GM18870 (cell line): ENCODE measurements at regions not wholly inside any gene's neighbourhood (a gene's known extent, or its start where the extent isn't known, plus 50 kb on each side); places are given as distances from the start of the nearest gene placed in this dataset.

Source experiments
- ATAC-seq: cut with Tn5 transposase; IDR thresholded peaks from one replicate; pipeline ENCODE4 v1.9.1; 2021; ENCODE audit warnings: moderate library complexity; ENCODE audit not compliant: unreplicated experiment

GRCh38 chr12:81819991-81820633 lies 61.0 kb upstream of the PPFIA2 start:
- ATAC-seq = no peak

- ATAC-seq = no peak
Observed at GRCh38 chr12:81815611-81816010, 56.5 kb upstream of the PPFIA2 start.

GRCh38 chr12:81811778-81812125 lies 52.6 kb upstream of the PPFIA2 start:
- no peak for ATAC-seq

- ATAC-seq = no peak
Observed at GRCh38 chr12:81811061-81811777, 52.1 kb upstream of the PPFIA2 start.

GRCh38 chr12:81809829-81810595 lies 50.9 kb upstream of the PPFIA2 start:
- peak; percentile 90 for ATAC-seq

GRCh38 chr12:81809113-81809777 lies 50.1 kb upstream of the PPFIA2 start:
- ATAC-seq = no peak
